ENCODE measurements at regions not wholly inside any gene's neighbourhood (a gene's known extent, or its start where the extent isn't known, plus 50 kb on each side); places are given as distances from the start of the nearest gene placed in this dataset.

GRCh38 chr9:7984203-7984602 is 184.6 kb upstream of the DMAC1 start:
- H2AFZ ChIP-seq (ENCODE audit: low read length), result no peak overlapping the region
- no peak overlapping the region for H4K5ac ChIP-seq (ENCODE audit: insufficient read length, low read depth, low read length)
- H3K4me3 ChIP-seq (ENCODE audit: extremely low read depth in 1 of 4, insufficient read depth in 2 of 4, low read depth in 3 of 4, low read length in 4 of 4), result no peak overlapping the region
- H3K23me2 ChIP-seq (ENCODE audit: low read depth, low read length), result no peaks in the 10 kb centered on the region
- 89% methylated on average over 2 of the region's 2 CpGs; no CpG with 5 or more reads in 1 of the 2 experiments for WGBS, 2 experiments (ENCODE audit: extremely low coverage in 1 of 2, insufficient coverage in 1 of 2, insufficient read length in 1 of 2, insufficient replicate concordance in 2 of 2, low coverage in 1 of 2, low lambda C conversion rate in 2 of 2, missing lambda C conversion rate in 1 of 2)
- peaks cover 0 to 2% (median under 1%) of the 10 kb centered on the region in 4 experiments; a peak in 3 of 7 replicates for H3K4me1 ChIP-seq (replicated peaks in 1 of 4; ENCODE audit: control insufficient read depth in 3 of 4, insufficient read depth in 4 of 4, low read length in 3 of 4)
- H2BK12ac ChIP-seq (ENCODE audit: low read depth, low read length), result no peak overlapping the region
- ChIA-PET CTCF (ENCODE audit: partially characterized antibody) (interaction anchor here (0.6 to 1.1 kb wide), 2 partner anchors 24 to 358 kb away, joined by 3 read pairs; no protein-coding TSS in a partner anchor), POLR2A (ENCODE audit: partially characterized antibody) (no interaction called here)
- H3K9ac ChIP-seq (replicated peaks in 1 of 4; ENCODE audit: extremely low read depth in 1 of 4, low read depth in 3 of 4, low read length in 3 of 4), result no peak overlapping the region
- no peaks in the 10 kb centered on the region for H3K9me3 ChIP-seq (ENCODE audit: insufficient read depth in 2 of 2, low read depth in 1 of 2, low read length in 1 of 2)
- no peak overlapping the region for H3K4me2 ChIP-seq (ENCODE audit: insufficient read depth in 1 of 2, low read depth in 2 of 2, low read length in 2 of 2)
- H2BK120ac ChIP-seq (replicated peaks; ENCODE audit: low read depth, low read length), result no peak overlapping the region
- no peaks in the 10 kb centered on the region for H3K79me1 ChIP-seq (ENCODE audit: low read depth, low read length)
- no peak overlapping the region for H3K27ac ChIP-seq (ENCODE audit: low read depth, low read length)
- H3K56ac ChIP-seq (replicated peaks; ENCODE audit: insufficient read length, low read depth, low read length), result no peak overlapping the region
- no peaks in the 10 kb centered on the region for H3K27me3 ChIP-seq (replicated peaks in 1 of 4; ENCODE audit: control insufficient read depth in 3 of 4, extremely low read depth in 1 of 4, insufficient read depth in 3 of 4, low read length in 3 of 4)
- no peaks in the 10 kb centered on the region for H3K36me3 ChIP-seq (ENCODE audit: control insufficient read depth in 2 of 4, insufficient read depth in 4 of 4, low read length in 3 of 4)
- FAIRE-seq, result no peak
- no peak for DNase-seq (ENCODE audit: low read depth in 1 of 2, low spot score in 2 of 2)
- no peak overlapping the region for H4K8ac ChIP-seq (ENCODE audit: extremely low read depth, insufficient read depth, low read length)
- H4K91ac ChIP-seq (replicated peaks; ENCODE audit: insufficient read length, low read length), result no peak overlapping the region
- H3K23ac ChIP-seq (ENCODE audit: insufficient read length), result no peak overlapping the region
- no peaks in the 10 kb centered on the region for H4K20me1 ChIP-seq (replicated peaks in 1 of 2; ENCODE audit: control insufficient read depth in 1 of 2, insufficient read depth in 2 of 2, low read length in 2 of 2)
- H2BK15ac ChIP-seq (ENCODE audit: low read length), result no peak overlapping the region
- no peak overlapping the region for H3K14ac ChIP-seq (ENCODE audit: insufficient read length)
- no peak overlapping the region for H2BK5ac ChIP-seq (ENCODE audit: low read depth, low read length)
- no peak overlapping the region for H2BK20ac ChIP-seq (ENCODE audit: low read length)
- H3K18ac ChIP-seq (ENCODE audit: extremely low read depth, low read length), result no peak overlapping the region
- no peaks in the 10 kb centered on the region for H3K79me2 ChIP-seq (ENCODE audit: control insufficient read depth in 1 of 2, insufficient read depth in 2 of 2, low read length in 2 of 2)
- H3K4ac ChIP-seq (replicated peaks; ENCODE audit: insufficient read length, low read depth, low read length), result no peak overlapping the region
- H2AK5ac ChIP-seq (ENCODE audit: low read depth, low read length), result no peak overlapping the region
- TF ChIP-seq EGR1 (IDR thresholded peaks at IDR 0.05; ENCODE audit: borderline replicate concordance, low read depth, low read length), result no peak
- no peak for TF ChIP-seq GTF2F1 (IDR thresholded peaks at IDR 0.05; ENCODE audit: borderline replicate concordance, low read depth, low read length)
- TF ChIP-seq TAF1 (IDR thresholded peaks at IDR 0.05; ENCODE audit: low read depth, low read length), result no peak
- no peak for TF ChIP-seq GABPA (IDR thresholded peaks at IDR 0.05; ENCODE audit: borderline replicate concordance, insufficient read depth, low read length)
- TF ChIP-seq SP2 (IDR thresholded peaks at IDR 0.05; ENCODE audit: low read length), result no peak
- no peak for TF ChIP-seq POLR2A (IDR thresholded peaks at IDR 0.05; ENCODE audit: control extremely low read depth in 1 of 2, low read depth in 2 of 2, low read length in 2 of 2)
- TF ChIP-seq RBBP5 (IDR thresholded peaks at IDR 0.05; ENCODE audit: borderline replicate concordance, low read depth, low read length), result no peak
- TF ChIP-seq RXRA (IDR thresholded peaks at IDR 0.05; ENCODE audit: insufficient read depth, low read depth, low read length), result no peak
- no peak for TF ChIP-seq SIN3A (conservative IDR thresholded peaks at IDR 0.05 in 1 of 2, IDR thresholded peaks at IDR 0.05 in 1 of 2; ENCODE audit: low read depth in 1 of 2, low read length in 2 of 2)
- TF ChIP-seq ASH2L (IDR thresholded peaks at IDR 0.05; ENCODE audit: low read length), result no peak
- no peak for TF ChIP-seq TBP (IDR thresholded peaks at IDR 0.05; ENCODE audit: low read depth, low read length)
- TF ChIP-seq ATF2 (IDR thresholded peaks at IDR 0.05; ENCODE audit: low read length), result no peak
- no peak for TF ChIP-seq SP4 (IDR thresholded peaks at IDR 0.05; ENCODE audit: low read length)
